ENCODE measurements at regions not wholly inside any gene's neighbourhood (a gene's known extent, or its start where the extent isn't known, plus 50 kb on each side); places are given as distances from the start of the nearest gene placed in this dataset.
"Not testable (repeated sequence)": the region's sequence is repeated elsewhere in the genome, so short reads cannot be mapped to it uniquely, and the experiment has no call there.

DNA sequence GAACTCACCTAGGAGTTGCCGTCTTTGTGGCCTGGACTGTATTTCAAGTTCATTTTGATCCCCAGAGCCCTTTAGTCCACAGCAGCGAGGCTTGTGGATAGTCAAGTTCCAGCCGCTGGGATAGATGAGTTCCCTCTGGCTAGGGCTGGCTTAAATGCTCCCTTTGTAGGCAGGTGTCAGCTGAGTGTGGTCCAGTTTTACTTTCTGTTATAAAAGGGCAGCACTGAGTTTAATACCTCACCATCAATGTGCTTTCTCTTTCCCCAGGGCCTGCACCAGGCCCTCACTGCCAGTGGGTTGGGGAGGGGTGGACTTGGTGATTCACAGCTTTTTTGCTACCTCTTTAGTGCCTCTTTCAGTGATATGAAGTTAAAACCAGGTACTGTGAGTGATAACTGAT lies 188.2 kb downstream of the SLCO4C1 start:
- Mint-ChIP-seq H3K9me3 (ENCODE audit: unreplicated experiment) (no peaks in the 10 kb centered on the region), H3K36me3 (ENCODE audit: unreplicated experiment) (no peaks in the 10 kb centered on the region), H3K27ac (ENCODE audit: unreplicated experiment) (no peak overlapping the region), H3K4me1 (ENCODE audit: low read depth, unreplicated experiment) (no peaks in the 10 kb centered on the region), H3K4me3 (ENCODE audit: unreplicated experiment) (no peak overlapping the region), H3K27me3 (ENCODE audit: unreplicated experiment) (no peaks in the 10 kb centered on the region)
- TF ChIP-seq, protein P1, sequence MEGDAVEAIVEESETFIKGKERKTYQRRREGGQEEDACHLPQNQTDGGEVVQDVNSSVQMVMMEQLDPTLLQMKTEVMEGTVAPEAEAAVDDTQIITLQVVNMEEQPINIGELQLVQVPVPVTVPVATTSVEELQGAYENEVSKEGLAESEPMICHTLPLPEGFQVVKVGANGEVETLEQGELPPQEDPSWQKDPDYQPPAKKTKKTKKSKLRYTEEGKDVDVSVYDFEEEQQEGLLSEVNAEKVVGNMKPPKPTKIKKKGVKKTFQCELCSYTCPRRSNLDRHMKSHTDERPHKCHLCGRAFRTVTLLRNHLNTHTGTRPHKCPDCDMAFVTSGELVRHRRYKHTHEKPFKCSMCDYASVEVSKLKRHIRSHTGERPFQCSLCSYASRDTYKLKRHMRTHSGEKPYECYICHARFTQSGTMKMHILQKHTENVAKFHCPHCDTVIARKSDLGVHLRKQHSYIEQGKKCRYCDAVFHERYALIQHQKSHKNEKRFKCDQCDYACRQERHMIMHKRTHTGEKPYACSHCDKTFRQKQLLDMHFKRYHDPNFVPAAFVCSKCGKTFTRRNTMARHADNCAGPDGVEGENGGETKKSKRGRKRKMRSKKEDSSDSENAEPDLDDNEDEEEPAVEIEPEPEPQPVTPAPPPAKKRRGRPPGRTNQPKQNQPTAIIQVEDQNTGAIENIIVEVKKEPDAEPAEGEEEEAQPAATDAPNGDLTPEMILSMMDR (IDR thresholded peaks at IDR 0.05; ENCODE audit: partially characterized antibody, unreplicated experiment): no peak
- DNase-seq: no peak

DNA sequence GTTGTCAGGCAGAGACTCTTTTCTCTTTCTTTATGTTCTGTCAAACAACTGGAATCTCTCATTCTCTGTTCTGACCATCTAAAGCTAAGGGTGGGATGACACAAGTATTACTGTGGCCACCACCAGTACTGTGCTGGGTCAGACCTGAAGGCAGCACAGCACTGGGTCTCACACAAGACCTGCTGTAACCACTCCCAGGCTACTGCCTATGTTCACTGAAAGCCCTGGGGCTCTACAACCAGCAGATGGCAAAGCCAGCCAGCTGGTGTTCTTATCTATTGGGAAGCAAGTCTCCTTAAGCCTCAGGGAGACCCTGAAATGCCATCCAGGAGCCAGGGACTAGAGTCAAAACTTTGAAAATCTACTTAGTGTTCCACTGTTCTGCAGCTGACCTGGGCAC lies 189.5 kb downstream of the SLCO4C1 start:
- no peak overlapping the region for H3K27ac Mint-ChIP-seq (ENCODE audit: unreplicated experiment)
- H3K9me3 Mint-ChIP-seq (ENCODE audit: unreplicated experiment): no peaks in the 10 kb centered on the region
- H3K4me1 Mint-ChIP-seq (ENCODE audit: low read depth, unreplicated experiment): no peaks in the 10 kb centered on the region
- H3K27me3 Mint-ChIP-seq (ENCODE audit: unreplicated experiment): no peaks in the 10 kb centered on the region
- H3K4me3 Mint-ChIP-seq (ENCODE audit: unreplicated experiment): no peak overlapping the region
- H3K36me3 Mint-ChIP-seq (ENCODE audit: unreplicated experiment): no peaks in the 10 kb centered on the region
- TF ChIP-seq, protein P1 (IDR thresholded peaks at IDR 0.05; ENCODE audit: partially characterized antibody, unreplicated experiment): no peak
- peak; percentile 13 for DNase-seq

DNA sequence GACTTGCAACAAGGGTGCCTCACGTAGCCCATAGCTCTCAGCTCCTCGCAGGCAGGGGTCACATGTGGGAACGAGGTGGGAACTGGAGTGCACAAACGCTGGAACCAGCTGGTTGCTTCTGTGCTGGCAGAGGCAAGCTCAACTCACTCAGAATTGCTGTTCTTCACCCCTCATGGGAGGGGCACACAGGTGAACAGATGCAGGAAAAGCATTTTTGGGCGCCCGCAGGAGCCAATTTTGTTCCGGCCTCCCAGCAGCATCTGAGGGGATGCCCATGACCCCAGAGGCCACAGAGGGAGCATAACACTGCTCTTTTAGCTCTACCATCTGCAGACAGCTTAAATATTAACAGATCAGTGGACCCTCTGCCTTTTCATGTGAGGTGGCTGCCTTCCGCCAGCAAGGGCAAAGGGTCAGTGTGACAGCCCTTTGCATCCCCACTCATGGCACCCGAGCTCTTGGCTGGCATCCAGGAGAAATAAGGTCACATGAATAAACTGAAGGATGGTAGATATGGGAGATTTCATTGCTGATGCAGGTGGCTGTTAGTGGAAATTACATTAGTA lies 196.2 kb downstream of the SLCO4C1 start:
- no peaks in the 10 kb centered on the region for H3K36me3 Mint-ChIP-seq (ENCODE audit: unreplicated experiment)
- H3K9me3 Mint-ChIP-seq (ENCODE audit: unreplicated experiment): no peaks in the 10 kb centered on the region
- no peak overlapping the region for H3K4me3 Mint-ChIP-seq (ENCODE audit: unreplicated experiment)
- TF ChIP-seq, protein P1 (IDR thresholded peaks at IDR 0.05; ENCODE audit: partially characterized antibody, unreplicated experiment): no peak
- H3K27ac Mint-ChIP-seq (ENCODE audit: unreplicated experiment): no peak overlapping the region
- no peaks in the 10 kb centered on the region for H3K27me3 Mint-ChIP-seq (ENCODE audit: unreplicated experiment)
- DNase-seq: no peak
- no peaks in the 10 kb centered on the region for H3K4me1 Mint-ChIP-seq (ENCODE audit: low read depth, unreplicated experiment)

DNA sequence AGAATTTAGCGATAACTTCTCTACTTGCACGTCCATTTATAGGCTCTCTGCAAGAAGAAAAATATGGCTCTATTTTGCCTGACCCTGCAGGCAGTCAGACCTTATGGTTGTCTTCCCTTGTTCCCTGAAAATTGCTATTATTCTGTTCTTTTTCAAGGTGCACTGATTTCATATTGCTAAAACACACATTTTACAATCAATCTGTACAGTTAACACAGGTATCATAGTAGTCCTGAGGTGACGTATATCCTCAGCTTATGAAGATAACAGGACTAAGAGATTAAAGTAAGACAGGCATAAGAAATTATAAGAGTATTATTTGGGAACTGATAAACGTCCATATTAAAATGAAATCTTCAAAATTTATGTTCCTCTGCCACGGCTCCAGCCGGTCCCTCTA lies 197.0 kb downstream of the SLCO4C1 start:
- not testable (repeated sequence) for DNase-seq; H3K27ac Mint-ChIP-seq (ENCODE audit: unreplicated experiment); H3K9me3 Mint-ChIP-seq (ENCODE audit: unreplicated experiment); H3K4me3 Mint-ChIP-seq (ENCODE audit: unreplicated experiment); H3K27me3 Mint-ChIP-seq (ENCODE audit: unreplicated experiment); H3K4me1 Mint-ChIP-seq (ENCODE audit: low read depth, unreplicated experiment); H3K36me3 Mint-ChIP-seq (ENCODE audit: unreplicated experiment)

DNA sequence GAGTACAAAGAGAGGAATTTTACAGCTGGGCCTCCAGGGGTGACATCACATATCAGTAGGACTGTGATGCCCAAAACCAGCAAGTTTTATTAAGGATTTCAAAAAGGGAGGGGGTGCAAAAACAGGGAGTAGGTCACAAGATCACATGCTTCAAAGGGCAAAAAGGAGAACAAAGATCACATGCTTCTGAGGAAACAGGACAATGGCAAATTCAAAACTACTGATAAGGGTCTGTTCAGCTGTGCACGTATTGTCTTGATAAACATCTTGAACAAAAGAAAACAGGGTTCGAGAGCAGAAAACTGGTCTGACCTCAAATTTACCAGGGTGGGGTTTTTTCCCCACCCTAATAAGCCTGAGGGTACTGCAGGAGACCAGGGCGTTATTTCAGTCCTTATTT lies 197.5 kb downstream of the SLCO4C1 start:
- not testable (repeated sequence) for H3K27ac Mint-ChIP-seq (ENCODE audit: unreplicated experiment); DNase-seq; H3K36me3 Mint-ChIP-seq (ENCODE audit: unreplicated experiment); H3K9me3 Mint-ChIP-seq (ENCODE audit: unreplicated experiment); H3K4me1 Mint-ChIP-seq (ENCODE audit: low read depth, unreplicated experiment); H3K27me3 Mint-ChIP-seq (ENCODE audit: unreplicated experiment); H3K4me3 Mint-ChIP-seq (ENCODE audit: unreplicated experiment)

DNA sequence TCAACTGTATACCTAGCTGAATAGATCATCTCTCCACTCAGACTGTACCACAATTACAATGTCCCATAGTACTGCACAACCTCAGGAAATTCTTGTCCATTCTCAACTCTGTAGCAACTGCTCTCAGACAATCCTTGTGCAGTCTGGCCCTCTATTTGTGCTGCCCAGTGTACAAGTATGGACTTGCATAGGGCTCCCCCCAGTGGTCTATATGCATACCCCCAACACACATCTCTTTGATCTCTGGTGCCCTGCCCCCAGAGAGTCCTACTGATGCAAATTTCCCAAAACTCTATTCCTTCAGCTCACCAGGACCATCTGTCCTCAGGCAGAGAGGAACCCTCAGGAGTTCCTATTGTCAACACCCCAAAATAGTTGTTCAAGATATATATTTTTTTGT lies 205.3 kb downstream of the SLCO4C1 start:
- H3K4me1 Mint-ChIP-seq (ENCODE audit: low read depth, unreplicated experiment): no peaks in the 10 kb centered on the region
- TF ChIP-seq, protein P1 (IDR thresholded peaks at IDR 0.05; ENCODE audit: partially characterized antibody, unreplicated experiment): peak; percentile 65
- H3K27ac Mint-ChIP-seq (ENCODE audit: unreplicated experiment): no peak overlapping the region
- DNase-seq: peak; percentile 39
- H3K27me3 Mint-ChIP-seq (ENCODE audit: unreplicated experiment): peaks cover 1% of the 10 kb centered on the region
- H3K9me3 Mint-ChIP-seq (ENCODE audit: unreplicated experiment): no peaks in the 10 kb centered on the region
- no peak overlapping the region for H3K4me3 Mint-ChIP-seq (ENCODE audit: unreplicated experiment)
- H3K36me3 Mint-ChIP-seq (ENCODE audit: unreplicated experiment): peaks cover 6% of the 10 kb centered on the region

All from glutamatergic neuron (in vitro differentiated cells).